GM21381 (cell line): ENCODE measurements at regions not wholly inside any gene's neighbourhood (a gene's known extent, or its start where the extent isn't known, plus 50 kb on each side); places are given as distances from the start of the nearest gene placed in this dataset.
"Not testable (repeated sequence)": the region's sequence is repeated elsewhere in the genome, so short reads cannot be mapped to it uniquely, and the experiment has no call there.

Experiments used
- ATAC-seq: cut with Tn5 transposase; IDR thresholded peaks from one replicate; pipeline ENCODE4 v1.9.1; 2021; ENCODE audit warnings: mild to moderate bottlenecking, moderate library complexity; ENCODE audit not compliant: unreplicated experiment

- no peak for ATAC-seq
Measured at GRCh38 chr2:146468578-146468977, 1376.3 kb upstream of the ACVR2A start.

- ATAC-seq: no peak
Measured at GRCh38 chr2:146467425-146467824, 1377.4 kb upstream of the ACVR2A start.

DNA sequence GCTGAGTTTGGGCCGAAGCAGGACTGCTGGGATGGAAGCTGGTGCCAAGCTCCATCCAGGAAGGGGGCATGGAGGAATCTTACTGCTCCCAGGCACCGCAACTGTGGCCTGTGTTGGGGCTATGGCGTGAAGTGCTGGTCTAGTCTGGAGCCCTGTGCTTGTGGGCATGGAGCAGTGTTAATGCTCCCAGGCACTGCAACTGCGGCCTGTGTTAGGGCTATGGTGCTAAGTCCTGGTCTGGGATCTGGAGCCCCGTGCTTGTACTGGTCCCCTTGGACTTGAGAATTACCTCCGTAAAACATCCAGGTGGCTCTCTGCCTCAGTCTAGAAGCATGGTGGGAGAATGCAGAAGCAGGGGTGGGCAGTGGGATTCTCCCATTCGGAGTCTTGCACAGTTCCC, 1379.4 kb upstream of the ACVR2A start:
- no peak for ATAC-seq

GRCh38 chr2:146461068-146461467, 1383.8 kb upstream of the ACVR2A start:
- ATAC-seq: no peak

DNA sequence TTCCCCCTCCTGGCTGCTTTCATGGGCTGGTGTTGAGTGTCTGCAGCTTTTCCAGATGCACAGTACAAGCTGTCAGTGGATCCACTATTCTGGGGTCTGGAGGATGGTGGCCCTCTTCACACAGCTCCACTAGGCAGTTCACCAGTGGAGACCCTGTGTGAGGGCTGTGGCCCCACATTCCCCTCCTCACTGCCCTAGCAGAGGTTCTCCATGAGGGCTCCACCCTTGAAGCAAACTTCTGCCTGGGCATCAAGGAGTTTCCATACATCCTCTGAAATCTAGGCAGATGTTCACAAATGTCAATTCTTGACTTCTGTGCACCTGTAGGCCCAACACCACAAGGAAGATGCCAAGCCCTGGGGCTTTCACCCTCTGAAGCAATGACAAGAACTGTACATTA, 1386.2 kb upstream of the ACVR2A start:
- ATAC-seq: no peak

DNA sequence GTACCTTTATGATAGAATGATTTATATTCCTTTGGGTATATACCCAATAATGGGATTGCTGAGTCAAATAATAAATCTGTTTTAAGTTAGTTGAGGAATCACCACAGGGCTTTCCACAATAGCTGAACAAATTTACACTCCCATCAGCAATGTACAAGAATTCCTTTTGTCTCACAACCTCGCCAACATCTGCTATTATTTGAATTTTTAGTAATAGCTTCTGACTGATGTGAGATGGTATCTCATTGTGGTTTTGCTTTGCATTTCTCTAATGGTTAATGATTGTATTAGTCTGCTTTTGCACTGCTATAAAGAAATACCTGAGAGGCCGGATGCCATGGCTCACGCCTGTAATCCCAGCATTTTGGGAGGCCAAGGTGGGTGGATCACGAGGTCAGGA, 1387.6 kb upstream of the ACVR2A start:
- ATAC-seq: no peak

DNA sequence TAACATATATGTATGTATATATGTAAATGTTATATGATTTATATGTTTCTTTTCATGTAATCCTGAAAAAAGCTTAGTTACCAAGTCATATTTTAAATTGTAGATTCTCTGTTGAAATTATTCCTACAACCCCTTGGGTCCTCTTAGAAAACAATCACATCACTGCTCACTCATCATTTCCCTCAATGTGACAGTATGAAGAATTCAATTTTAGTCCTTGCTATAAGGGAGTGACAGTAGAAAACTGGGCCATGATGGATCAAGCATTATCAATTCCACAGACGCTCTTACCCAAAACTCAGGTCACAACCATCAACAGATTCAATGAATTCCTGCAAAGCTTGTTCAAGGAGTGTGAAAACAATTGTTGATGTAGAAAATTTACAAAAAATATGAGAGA, 1389.5 kb upstream of the ACVR2A start:
- ATAC-seq: no peak

GRCh38 chr2:146451972-146452371, 1392.9 kb upstream of the ACVR2A start:
- no peak for ATAC-seq

DNA sequence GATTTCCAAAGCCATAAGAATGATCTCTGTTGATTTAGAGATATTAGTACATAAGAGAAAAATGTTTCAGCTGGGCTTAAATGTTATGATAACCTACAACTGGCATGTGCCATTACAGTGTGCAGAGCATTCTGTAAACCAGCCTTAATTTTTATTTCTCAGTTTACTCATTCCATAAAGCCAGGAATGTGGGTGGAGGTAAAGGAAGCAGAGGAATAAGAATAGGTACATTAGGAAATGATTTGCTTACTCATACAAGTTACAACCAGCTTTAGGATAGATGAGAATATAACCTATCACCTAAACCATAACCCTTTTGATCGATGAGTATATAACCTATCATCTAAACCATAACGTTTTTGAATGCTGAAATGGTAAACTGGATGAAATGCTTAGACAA, 1394.7 kb upstream of the ACVR2A start:
- no peak for ATAC-seq

- ATAC-seq: no peak
Measured at GRCh38 chr2:146444987-146445386, 1399.8 kb upstream of the ACVR2A start.

- no peak for ATAC-seq
Measured at GRCh38 chr2:146444085-146444484, 1400.7 kb upstream of the ACVR2A start.

DNA sequence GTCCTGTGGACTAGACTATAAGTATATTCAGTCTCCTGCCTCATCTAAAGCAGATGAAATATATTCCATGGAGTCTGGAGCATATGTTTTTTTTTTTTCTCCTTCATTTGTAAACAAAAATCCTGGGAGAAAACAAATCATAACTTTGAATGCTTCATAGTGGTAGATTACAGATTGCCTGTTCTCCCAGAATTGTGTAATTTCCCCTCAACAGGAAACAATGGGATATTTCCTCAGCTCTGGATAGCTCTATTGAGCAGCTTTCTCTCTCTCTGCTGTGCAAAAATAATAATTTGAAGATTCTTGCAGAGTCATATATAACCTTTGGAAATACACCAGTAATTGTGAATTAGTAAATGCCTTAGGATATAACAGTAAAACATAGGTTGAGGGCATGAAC, 1406.6 kb upstream of the ACVR2A start:
- ATAC-seq: no peak

DNA sequence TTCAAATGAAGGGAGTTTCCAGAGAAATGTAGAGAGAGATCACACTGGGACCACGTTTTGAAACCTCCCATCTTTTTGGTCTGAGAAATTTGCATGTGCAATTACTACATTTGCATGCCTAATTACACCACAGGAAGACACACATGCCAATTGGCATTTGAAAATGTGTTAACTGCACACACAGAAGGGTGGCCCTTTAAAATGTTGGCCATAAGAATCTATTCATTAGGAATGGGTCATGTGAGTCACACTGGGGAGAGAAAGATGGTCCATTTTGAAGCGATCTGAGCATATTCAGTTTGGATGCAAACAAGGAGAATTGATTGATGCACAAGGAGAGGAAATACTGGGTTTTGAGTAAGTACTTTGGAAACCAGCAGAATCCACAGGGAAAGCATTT, 1407.1 kb upstream of the ACVR2A start:
- ATAC-seq: no peak

GRCh38 chr2:146433116-146433875, 1411.5 kb upstream of the ACVR2A start:
- ATAC-seq: no peak

GRCh38 chr2:146429366-146429765, 1415.5 kb upstream of the ACVR2A start:
- no peak for ATAC-seq

- no peak for ATAC-seq
Measured at GRCh38 chr2:146417942-146418341, 1426.9 kb upstream of the ACVR2A start.

DNA sequence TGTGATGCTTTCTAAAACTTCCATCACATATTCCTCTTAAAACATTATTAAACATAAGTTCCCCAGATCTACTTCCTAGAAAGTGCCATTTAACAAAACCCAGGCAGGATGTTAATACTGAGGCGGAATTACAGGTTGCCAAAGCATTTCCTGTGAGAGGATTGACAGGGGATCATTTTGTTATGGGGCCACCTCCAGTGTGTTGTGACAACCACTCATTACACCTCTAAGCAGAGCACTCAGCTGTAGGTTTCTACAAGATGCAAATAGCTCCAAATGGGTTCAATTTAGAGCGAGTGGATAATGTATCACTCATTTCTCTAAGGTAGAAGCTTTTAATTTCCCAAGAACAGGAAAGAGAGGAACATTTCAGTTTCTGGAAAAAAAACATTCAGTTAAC, 1429.5 kb upstream of the ACVR2A start:
- ATAC-seq: no peak

GRCh38 chr2:146414456-146414855, 1430.4 kb upstream of the ACVR2A start:
- ATAC-seq: no peak

- ATAC-seq: no peak
Measured at GRCh38 chr2:146413086-146413610, 1431.7 kb upstream of the ACVR2A start.

DNA sequence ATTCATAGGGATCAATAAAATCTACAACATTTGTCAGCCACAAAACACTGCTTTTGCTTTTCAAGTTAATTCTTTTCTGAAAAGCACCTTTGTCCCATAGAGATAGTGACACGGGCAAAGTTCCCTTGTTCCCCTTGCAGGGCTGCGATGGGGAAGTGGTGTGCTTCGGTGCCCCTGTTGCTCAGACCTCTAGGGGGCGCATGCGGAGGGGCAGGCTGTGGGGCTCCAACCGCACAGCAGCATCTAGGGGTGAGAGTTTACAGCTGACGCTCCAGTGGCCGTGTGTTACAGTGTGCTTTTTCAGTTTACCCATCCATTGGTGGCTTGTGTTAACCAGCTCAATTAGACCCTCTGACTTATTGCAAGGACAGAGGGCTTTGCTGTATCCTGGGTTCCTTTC, 1432.2 kb upstream of the ACVR2A start:
- ATAC-seq: no peak

DNA sequence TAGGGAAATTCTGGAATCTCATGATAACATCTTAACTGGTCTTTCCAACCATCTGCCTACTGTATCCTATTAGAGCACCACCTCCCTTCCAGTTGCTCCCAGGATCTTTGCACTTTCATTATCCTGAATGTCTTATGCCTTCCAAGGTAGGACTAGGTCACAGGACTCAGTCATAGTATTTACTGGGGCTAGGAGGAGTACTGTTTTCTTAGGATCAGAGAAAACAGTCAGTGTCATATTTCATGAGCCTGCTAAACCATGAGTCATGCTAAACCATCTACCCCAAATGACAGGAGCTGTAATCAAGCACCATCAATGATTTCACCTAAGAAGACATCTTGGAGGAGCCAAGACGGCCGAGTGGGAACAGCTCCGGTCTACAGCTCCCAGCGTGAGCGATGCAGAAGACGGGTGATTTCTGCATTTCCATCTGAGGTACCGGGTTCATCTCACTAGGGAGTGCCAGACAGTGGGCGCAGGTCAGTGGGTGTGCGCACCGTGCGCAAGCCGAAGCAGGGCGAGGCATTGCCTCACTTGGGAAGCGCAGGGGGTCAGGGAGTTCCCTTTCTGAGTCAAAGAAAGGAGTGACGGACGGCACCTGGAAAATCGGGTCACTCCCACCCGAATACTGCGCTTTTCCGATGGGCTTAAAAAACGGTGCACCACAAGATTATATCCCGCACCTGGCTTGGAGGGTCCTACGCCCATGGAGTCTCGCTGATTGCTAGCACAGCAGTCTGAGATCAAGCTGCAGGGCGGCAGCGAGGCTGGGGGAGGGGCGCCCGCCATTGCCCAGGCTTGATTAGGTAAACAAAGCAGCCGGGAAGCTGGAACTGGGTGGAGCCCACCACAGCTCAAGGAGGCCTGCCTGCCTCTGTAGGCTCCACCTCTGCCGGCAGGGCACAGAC, 1439.2 kb upstream of the ACVR2A start:
- not testable (repeated sequence) for ATAC-seq
